HAP-1 (cell line): ENCODE measurements at regions not wholly inside any gene's neighbourhood (a gene's known extent, or its start where the extent isn't known, plus 50 kb on each side); places are given as distances from the start of the nearest gene placed in this dataset.

Source experiments
- DNase-seq, 2 experiments: peaks; one replicate each; pipeline ENCODE4 v3.0.0-alpha.2; 2016 to 2020; ENCODE audit warnings: low spot score in 2 of 2
- H3K27me3 ChIP-seq: fragments of 250-450 bp; sonication (Bioruptor Pico); 2 replicates; pipeline ENCODE4 v1.5.1; 2020; ENCODE audit warnings: low read depth, mild to moderate bottlenecking, moderate library complexity
- H3K36me3 ChIP-seq: fragments of 250-450 bp; sonication (Bioruptor Pico); replicated peaks from 2 replicates; pipeline ENCODE4 v1.5.1; 2020; ENCODE audit warnings: mild to moderate bottlenecking
- H3K4me1 ChIP-seq: fragments of 250-450 bp; sonication (Bioruptor Pico); 2 replicates; pipeline ENCODE4 v1.5.1; 2020; ENCODE audit warnings: mild to moderate bottlenecking
- H3K4me3 ChIP-seq: fragments of 250-450 bp; sonication (Bioruptor Pico); 2 replicates; pipeline ENCODE4 v1.5.1; 2020; ENCODE audit warnings: mild to moderate bottlenecking, moderate library complexity
- H3K9me3 ChIP-seq: fragments of 250-450 bp; sonication (Bioruptor Pico); 2 replicates; pipeline ENCODE4 v1.5.1; 2020; ENCODE audit warnings: mild to moderate bottlenecking, moderate library complexity
- in situ Hi-C: fragments of 300-500 bp; cut with MboI; formaldehyde crosslinking; loops from 3 replicates; pipeline ENCODE4 v1.14.3; 2020; ENCODE audit warnings: low sequenced_read_pairs, inconsistent platforms, mixed read lengths

- Histone ChIP-seq H3K4me1 (no peaks in the 10 kb centered on the region), H3K27me3 (no peaks in the 10 kb centered on the region), H3K9me3 (no peaks in the 10 kb centered on the region), H3K36me3 (no peaks in the 10 kb centered on the region), H3K4me3 (no peak overlapping the region)
- no peak for DNase-seq
- in situ Hi-C loops = no loop called here
Measured at GRCh38 chr1:8205771-8206170, 112.1 kb upstream of the SLC45A1 start.

- Histone ChIP-seq H3K4me3 (no peak overlapping the region), H3K36me3 (no peaks in the 10 kb centered on the region), H3K4me1 (no peaks in the 10 kb centered on the region), H3K9me3 (no peaks in the 10 kb centered on the region), H3K27me3 (no peaks in the 10 kb centered on the region)
- in situ Hi-C loops = no loop called here
- no peak for DNase-seq
Measured at GRCh38 chr1:8204826-8205225, 113.1 kb upstream of the SLC45A1 start.

- in situ Hi-C loops = no loop called here
Measured at GRCh38 chr1:8203551-8203950, 114.4 kb upstream of the SLC45A1 start.

GRCh38 chr1:8203056-8203455 is 114.9 kb upstream of the SLC45A1 start:
- Histone ChIP-seq H3K9me3 (no peaks in the 10 kb centered on the region), H3K4me3 (no peak overlapping the region), H3K4me1 (no peaks in the 10 kb centered on the region), H3K27me3 (no peaks in the 10 kb centered on the region), H3K36me3 (no peaks in the 10 kb centered on the region)
- in situ Hi-C loops = no loop called here
- no peak for DNase-seq

More at GRCh38 chr1:8203551-8203950, 114.4 kb upstream of the SLC45A1 start:
- Histone ChIP-seq H3K4me3 (no peak overlapping the region), H3K9me3 (no peaks in the 10 kb centered on the region), H3K4me1 (no peaks in the 10 kb centered on the region), H3K36me3 (no peaks in the 10 kb centered on the region), H3K27me3 (no peaks in the 10 kb centered on the region)
- no peak for DNase-seq

- Histone ChIP-seq H3K36me3 (no peaks in the 10 kb centered on the region), H3K4me1 (no peaks in the 10 kb centered on the region), H3K27me3 (no peaks in the 10 kb centered on the region), H3K4me3 (no peak overlapping the region), H3K9me3 (no peaks in the 10 kb centered on the region)
- no peak for DNase-seq
- in situ Hi-C loops = no loop called here
Measured at GRCh38 chr1:8202182-8202905, 115.6 kb upstream of the SLC45A1 start.

GRCh38 chr1:8201331-8201861 is 116.5 kb upstream of the SLC45A1 start:
- DNase-seq = no peak

GRCh38 chr1:8200317-8201115 is 117.4 kb upstream of the SLC45A1 start:
- no peak for DNase-seq
- Histone ChIP-seq H3K4me3 (no peak overlapping the region), H3K27me3 (no peaks in the 10 kb centered on the region), H3K9me3 (no peaks in the 10 kb centered on the region), H3K4me1 (no peaks in the 10 kb centered on the region), H3K36me3 (no peaks in the 10 kb centered on the region)
- in situ Hi-C loops = no loop called here

More at GRCh38 chr1:8201331-8201861, 116.5 kb upstream of the SLC45A1 start:
- Histone ChIP-seq H3K36me3 (no peaks in the 10 kb centered on the region), H3K4me1 (no peaks in the 10 kb centered on the region), H3K27me3 (no peaks in the 10 kb centered on the region), H3K4me3 (no peak overlapping the region), H3K9me3 (no peaks in the 10 kb centered on the region)
- in situ Hi-C loops = no loop called here

- Histone ChIP-seq H3K27me3 (no peaks in the 10 kb centered on the region), H3K4me1 (no peaks in the 10 kb centered on the region), H3K9me3 (no peaks in the 10 kb centered on the region), H3K4me3 (no peak overlapping the region), H3K36me3 (no peaks in the 10 kb centered on the region)
- in situ Hi-C loops = no loop called here
- no peak for DNase-seq
Measured at GRCh38 chr1:8198522-8198921, 119.4 kb upstream of the SLC45A1 start.

- Histone ChIP-seq H3K9me3 (no peaks in the 10 kb centered on the region), H3K4me3 (no peak overlapping the region), H3K36me3 (no peaks in the 10 kb centered on the region), H3K4me1 (no peaks in the 10 kb centered on the region), H3K27me3 (no peaks in the 10 kb centered on the region)
- in situ Hi-C loops = no loop called here
- no peak for DNase-seq
Measured at GRCh38 chr1:8197493-8198282, 120.2 kb upstream of the SLC45A1 start.

- H3K36me3 ChIP-seq = no peaks in the 10 kb centered on the region
- no peak for DNase-seq
- in situ Hi-C loops = no loop called here
- H3K27me3 ChIP-seq = no peaks in the 10 kb centered on the region
- H3K4me3 ChIP-seq = no peak overlapping the region
- no peaks in the 10 kb centered on the region for H3K4me1 ChIP-seq
- H3K9me3 ChIP-seq = no peaks in the 10 kb centered on the region
Measured at GRCh38 chr1:8194481-8195227, 123.3 kb upstream of the SLC45A1 start.

GRCh38 chr1:8193840-8194406 is 124.0 kb upstream of the SLC45A1 start:
- in situ Hi-C loops = no loop called here
- H3K27me3 ChIP-seq = no peaks in the 10 kb centered on the region
- no peaks in the 10 kb centered on the region for H3K9me3 ChIP-seq
- no peaks in the 10 kb centered on the region for H3K4me1 ChIP-seq
- DNase-seq = no peak
- H3K36me3 ChIP-seq = no peaks in the 10 kb centered on the region
- no peak overlapping the region for H3K4me3 ChIP-seq

GRCh38 chr1:8191474-8191873 is 126.4 kb upstream of the SLC45A1 start:
- H3K4me1 ChIP-seq = no peaks in the 10 kb centered on the region
- no peaks in the 10 kb centered on the region for H3K27me3 ChIP-seq
- H3K4me3 ChIP-seq = no peak overlapping the region
- no peaks in the 10 kb centered on the region for H3K36me3 ChIP-seq
- in situ Hi-C loops = no loop called here
- H3K9me3 ChIP-seq = no peaks in the 10 kb centered on the region
- DNase-seq = no peak

GRCh38 chr1:8189931-8190483 is 127.9 kb upstream of the SLC45A1 start:
- H3K27me3 ChIP-seq = no peaks in the 10 kb centered on the region
- H3K9me3 ChIP-seq = no peaks in the 10 kb centered on the region
- in situ Hi-C loops = no loop called here
- H3K4me1 ChIP-seq = no peaks in the 10 kb centered on the region
- DNase-seq = no peak
- H3K4me3 ChIP-seq = no peak overlapping the region
- H3K36me3 ChIP-seq = no peaks in the 10 kb centered on the region
